Loucy (cell line): ENCODE measurements at regions not wholly inside any gene's neighbourhood (a gene's known extent, or its start where the extent isn't known, plus 50 kb on each side); places are given as distances from the start of the nearest gene placed in this dataset.

Experiments
- H2AFZ ChIP-seq: fragments of 200-600 bp; sonication (generic); 2 replicates; pipeline ENCODE4 v1.6.0; 2016; ENCODE audit warnings: antibody characterized with exemption, mild to moderate bottlenecking, low read length, moderate library complexity
- H3F3A ChIP-seq: fragments of 200-600 bp; 2 replicates; pipeline ENCODE4 v1.6.0; 2016; ENCODE audit warnings: antibody characterized with exemption, low read depth, mild to moderate bottlenecking
- H3K27me3 ChIP-seq: fragments of 200-600 bp; sonication (generic); 2 replicates; pipeline ENCODE4 v1.6.1; 2014; ENCODE audit warnings: low read length, mild to moderate bottlenecking; ENCODE audit not compliant: insufficient read depth, poor library complexity, severe bottlenecking
- H3K36me3 ChIP-seq: fragments of 200-600 bp; sonication (generic); 2 replicates; pipeline ENCODE4 v1.6.1; 2016; ENCODE audit warnings: low read length; ENCODE audit not compliant: insufficient read depth
- H3K4me1 ChIP-seq: fragments of 200-600 bp; sonication (generic); 2 replicates; pipeline ENCODE4 v1.5.1; 2014; ENCODE audit warnings: low read length, mild to moderate bottlenecking; ENCODE audit not compliant: insufficient read depth, poor library complexity, severe bottlenecking
- H3K4me2 ChIP-seq: fragments of 200-600 bp; sonication (generic); 2 replicates; pipeline ENCODE4 v1.6.0; 2014; ENCODE audit warnings: antibody characterized with exemption, low read length, low read depth, mild to moderate bottlenecking; ENCODE audit not compliant: poor library complexity, severe bottlenecking
- H3K4me3 ChIP-seq: fragments of 200-600 bp; sonication (generic); 2 replicates; pipeline ENCODE4 v1.5.1; 2014; ENCODE audit warnings: low read length, mild to moderate bottlenecking, mixed read lengths; ENCODE audit not compliant: poor library complexity, severe bottlenecking
- H3K79me2 ChIP-seq: fragments of 200-600 bp; sonication (generic); 2 replicates; pipeline ENCODE4 v1.6.1; 2014; ENCODE audit warnings: low read length; ENCODE audit not compliant: insufficient read depth
- H3K9ac ChIP-seq: fragments of 200-600 bp; sonication (generic); 2 replicates; pipeline ENCODE4 v1.6.0; 2014; ENCODE audit warnings: mild to moderate bottlenecking, low read depth, low read length, moderate library complexity; ENCODE audit not compliant: poor library complexity, severe bottlenecking
- H3K9me2 ChIP-seq: fragments of 200-600 bp; sonication (generic); replicated peaks from 2 replicates; pipeline ENCODE4 v1.6.1; 2016; ENCODE audit warnings: low read depth, low read length, mixed read lengths
- H3K9me3 ChIP-seq: fragments of 200-600 bp; sonication (generic); 2 replicates; pipeline ENCODE4 v1.6.1; 2014; ENCODE audit warnings: mild to moderate bottlenecking, antibody characterized with exemption, low read length, low read depth; ENCODE audit not compliant: insufficient read depth
- H4K20me1 ChIP-seq: fragments of 200-600 bp; sonication (generic); 2 replicates; pipeline ENCODE4 v1.6.0; 2014; ENCODE audit warnings: antibody characterized with exemption, low read length, mild to moderate bottlenecking; ENCODE audit not compliant: insufficient read depth, poor library complexity, severe bottlenecking
- EZH2phosphoT487 ChIP-seq: fragments of 200-600 bp; IDR thresholded peaks from 2 replicates; pipeline ENCODE4 v1.6.1; 2018; ENCODE audit warnings: antibody characterized with exemption, mild to moderate bottlenecking, moderate library complexity, borderline replicate concordance
- TF ChIP-seq, protein P1 (sequence below): fragments of 200-600 bp; sonication (generic); conservative IDR thresholded peaks from 2 replicates; pipeline ENCODE4 v1.5.1; 2014; ENCODE audit warnings: mild to moderate bottlenecking, antibody characterized with exemption, low read length

- Histone ChIP-seq H3K79me2 (no peaks in the 10 kb centered on the region), H3K4me3 (no peak overlapping the region), H3K9me2 (no peaks in the 10 kb centered on the region), H3F3A (no peaks in the 10 kb centered on the region), H4K20me1 (no peaks in the 10 kb centered on the region), H3K27me3 (no peaks in the 10 kb centered on the region), H3K4me2 (no peak overlapping the region), H3K9me3 (no peaks in the 10 kb centered on the region), H2AFZ (no peak overlapping the region), H3K9ac (no peak overlapping the region), H3K36me3 (no peaks in the 10 kb centered on the region), H3K4me1 (no peaks in the 10 kb centered on the region)
- TF ChIP-seq, protein P1, sequence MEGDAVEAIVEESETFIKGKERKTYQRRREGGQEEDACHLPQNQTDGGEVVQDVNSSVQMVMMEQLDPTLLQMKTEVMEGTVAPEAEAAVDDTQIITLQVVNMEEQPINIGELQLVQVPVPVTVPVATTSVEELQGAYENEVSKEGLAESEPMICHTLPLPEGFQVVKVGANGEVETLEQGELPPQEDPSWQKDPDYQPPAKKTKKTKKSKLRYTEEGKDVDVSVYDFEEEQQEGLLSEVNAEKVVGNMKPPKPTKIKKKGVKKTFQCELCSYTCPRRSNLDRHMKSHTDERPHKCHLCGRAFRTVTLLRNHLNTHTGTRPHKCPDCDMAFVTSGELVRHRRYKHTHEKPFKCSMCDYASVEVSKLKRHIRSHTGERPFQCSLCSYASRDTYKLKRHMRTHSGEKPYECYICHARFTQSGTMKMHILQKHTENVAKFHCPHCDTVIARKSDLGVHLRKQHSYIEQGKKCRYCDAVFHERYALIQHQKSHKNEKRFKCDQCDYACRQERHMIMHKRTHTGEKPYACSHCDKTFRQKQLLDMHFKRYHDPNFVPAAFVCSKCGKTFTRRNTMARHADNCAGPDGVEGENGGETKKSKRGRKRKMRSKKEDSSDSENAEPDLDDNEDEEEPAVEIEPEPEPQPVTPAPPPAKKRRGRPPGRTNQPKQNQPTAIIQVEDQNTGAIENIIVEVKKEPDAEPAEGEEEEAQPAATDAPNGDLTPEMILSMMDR, result no peak
- TF ChIP-seq EZH2phosphoT487, result no peak
Measured at GRCh38 chr5:146940295-146940694, 61.7 kb upstream of the PPP2R2B start.

DNA sequence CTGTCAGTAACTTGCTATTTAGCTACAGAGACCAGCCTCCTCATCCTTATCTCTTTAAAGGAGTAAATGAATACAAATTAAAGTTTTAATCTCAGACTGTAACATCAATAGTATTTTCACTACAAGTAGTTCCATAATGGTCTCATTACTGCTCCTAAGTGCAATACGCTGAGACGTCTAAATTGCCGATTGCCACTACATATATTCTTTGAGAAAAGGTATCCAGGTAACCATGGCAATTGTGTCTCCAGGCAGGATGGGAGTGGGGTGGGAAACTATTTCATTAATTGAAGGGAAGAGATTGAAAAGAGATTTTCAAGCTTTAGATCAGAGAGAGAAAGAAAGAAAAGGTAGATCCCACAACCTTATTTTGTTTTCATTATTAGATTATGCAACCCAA lies 65.5 kb upstream of the PPP2R2B start:
- no peaks in the 10 kb centered on the region for H3K9me2 ChIP-seq
- H3F3A ChIP-seq, result no peaks in the 10 kb centered on the region
- H2AFZ ChIP-seq, result no peak overlapping the region
- no peaks in the 10 kb centered on the region for H3K4me1 ChIP-seq
- H3K27me3 ChIP-seq, result no peaks in the 10 kb centered on the region
- H4K20me1 ChIP-seq, result no peaks in the 10 kb centered on the region
- no peaks in the 10 kb centered on the region for H3K9me3 ChIP-seq
- H3K4me2 ChIP-seq, result no peak overlapping the region
- TF ChIP-seq, protein P1, result no peak
- TF ChIP-seq EZH2phosphoT487, result no peak
- H3K4me3 ChIP-seq, result no peak overlapping the region
- H3K79me2 ChIP-seq, result no peaks in the 10 kb centered on the region
- H3K9ac ChIP-seq, result no peak overlapping the region
- H3K36me3 ChIP-seq, result no peaks in the 10 kb centered on the region

DNA sequence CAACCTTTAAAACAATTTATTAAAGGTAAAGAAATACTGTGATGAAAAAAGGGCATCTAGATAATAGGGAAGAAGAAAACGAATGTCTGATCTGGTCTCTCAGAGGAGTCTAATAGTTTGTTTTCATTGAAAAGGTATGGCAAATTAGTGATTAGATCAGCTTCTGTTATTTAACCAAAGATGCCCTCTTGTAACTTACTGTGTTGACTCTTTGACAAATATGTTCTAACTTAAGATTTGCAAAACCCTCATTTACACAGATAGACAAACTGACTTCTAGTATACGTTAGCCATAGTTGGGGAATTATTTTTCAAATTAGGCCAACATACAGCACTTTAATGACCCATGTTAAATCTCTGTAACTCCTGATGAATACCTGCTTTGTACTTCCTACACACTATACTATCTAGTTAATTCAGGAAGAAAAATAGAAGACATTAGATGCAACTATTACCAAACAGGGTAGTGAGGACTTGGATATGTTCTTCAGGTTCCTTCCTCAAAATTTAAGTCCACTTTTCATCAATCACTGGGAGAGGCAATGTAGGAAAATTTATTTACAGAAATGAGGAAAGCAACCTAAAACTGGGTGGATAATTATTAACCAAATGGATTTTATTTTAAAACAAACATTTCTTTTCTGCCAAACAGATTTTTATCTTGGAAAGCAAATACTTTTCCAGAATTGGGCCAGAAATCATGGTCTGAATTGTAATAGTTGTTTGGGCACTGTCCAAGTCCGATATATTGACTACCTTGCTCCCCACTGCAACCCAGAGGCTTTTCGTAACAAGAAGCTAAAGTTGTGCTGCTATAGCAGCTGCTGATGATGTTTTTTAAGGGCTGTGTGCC lies 66.4 kb upstream of the PPP2R2B start:
- Histone ChIP-seq H3K4me1 (no peaks in the 10 kb centered on the region), H3K4me2 (no peak overlapping the region), H3K9ac (no peak overlapping the region), H2AFZ (no peak overlapping the region), H3K9me3 (no peaks in the 10 kb centered on the region), H3K9me2 (no peaks in the 10 kb centered on the region), H3K79me2 (no peaks in the 10 kb centered on the region), H3F3A (no peaks in the 10 kb centered on the region), H3K36me3 (no peaks in the 10 kb centered on the region), H4K20me1 (no peaks in the 10 kb centered on the region), H3K27me3 (no peaks in the 10 kb centered on the region), H3K4me3 (no peak overlapping the region)
- TF ChIP-seq EZH2phosphoT487, result no peak
- TF ChIP-seq, protein P1, result no peak
